NCI-H1694 treated with DMSO at 0.1 percent for 48 hours (cell line): ENCODE measurements at regions not wholly inside any gene's neighbourhood (a gene's known extent, or its start where the extent isn't known, plus 50 kb on each side); places are given as distances from the start of the nearest gene placed in this dataset.

Source experiments
- DNase-seq: peaks from one replicate; lab custom pipeline; 2025; lab: John Stamatoyannopoulos, UW

GRCh38 chr5:33291216-33292000 is 149.4 kb upstream of the TARS1 start:
- no peak for DNase-seq

- DNase-seq, result no peak
Observed at GRCh38 chr5:33297760-33298216, 143.0 kb upstream of the TARS1 start.

- DNase-seq, result no peak
Observed at GRCh38 chr5:33299621-33300208, 141.1 kb upstream of the TARS1 start.

- DNase-seq, result no peak
Observed at GRCh38 chr5:33300209-33300742, 140.5 kb upstream of the TARS1 start.

- DNase-seq, result no peak
Observed at GRCh38 chr5:33303579-33304095, 137.1 kb upstream of the TARS1 start.

- no peak for DNase-seq
Observed at GRCh38 chr5:33304601-33305000, 136.2 kb upstream of the TARS1 start.

- no peak for DNase-seq
Observed at GRCh38 chr5:33305572-33305971, 135.2 kb upstream of the TARS1 start.

- DNase-seq, result no peak
Observed at GRCh38 chr5:33306758-33307157, 134.0 kb upstream of the TARS1 start.

GRCh38 chr5:33308586-33308985 is 132.2 kb upstream of the TARS1 start:
- no peak for DNase-seq

GRCh38 chr5:33309068-33309467 is 131.7 kb upstream of the TARS1 start:
- DNase-seq, result no peak

GRCh38 chr5:33309536-33310345 is 131.0 kb upstream of the TARS1 start:
- no peak for DNase-seq

GRCh38 chr5:33310451-33310850 is 130.3 kb upstream of the TARS1 start:
- DNase-seq, result no peak

- DNase-seq, result no peak
Observed at GRCh38 chr5:33311893-33312292, 128.9 kb upstream of the TARS1 start.

- DNase-seq, result no peak
Observed at GRCh38 chr5:33312571-33313549, 127.9 kb upstream of the TARS1 start.

- no peak for DNase-seq
Observed at GRCh38 chr5:33315189-33315588, 125.6 kb upstream of the TARS1 start.

GRCh38 chr5:33316773-33317172 is 124.0 kb upstream of the TARS1 start:
- DNase-seq, result no peak

- no peak for DNase-seq
Observed at GRCh38 chr5:33317271-33317670, 123.5 kb upstream of the TARS1 start.

GRCh38 chr5:33319151-33319550 is 121.6 kb upstream of the TARS1 start:
- DNase-seq, result no peak

- DNase-seq, result no peak
Observed at GRCh38 chr5:33319841-33320240, 120.9 kb upstream of the TARS1 start.

GRCh38 chr5:33321026-33321425 is 119.7 kb upstream of the TARS1 start:
- no peak for DNase-seq

GRCh38 chr5:33322632-33323031 is 118.1 kb upstream of the TARS1 start:
- no peak for DNase-seq
